Activated T-cell treated with anti-CD3 and anti-CD28 coated beads, Interleukin-2, amount 50 U/mL, for 4 hours (primary cell): ENCODE measurements at regions not wholly inside any gene's neighbourhood (a gene's known extent, or its start where the extent isn't known, plus 50 kb on each side); places are given as distances from the start of the nearest gene placed in this dataset.
"Not testable (repeated sequence)": the region's sequence is repeated elsewhere in the genome, so short reads cannot be mapped to it uniquely, and the experiment has no call there.

Source experiments
- ATAC-seq, 2 donors: fragments of 200-7000 bp; cut with Tn5 transposase; one replicate each; pipeline ENCODE4 v1.10.0; 2021
- DNase-seq: peaks from one replicate; pipeline ENCODE4 v3.0.0-alpha.2; 2020
- H3K27me3 Mint-ChIP-seq: one replicate; pipeline ENCODE4 v1.8.0; 2021; ENCODE audit warnings: low read depth, mixed read lengths
- H3K36me3 Mint-ChIP-seq: one replicate; pipeline ENCODE4 v1.8.0; 2022; ENCODE audit warnings: mixed read lengths; ENCODE audit not compliant: insufficient read depth
- H3K4me1 Mint-ChIP-seq: one replicate; pipeline ENCODE4 v1.8.0; 2021; ENCODE audit warnings: low read depth, mixed read lengths
- H3K4me3 Mint-ChIP-seq: one replicate; pipeline ENCODE4 v1.8.0; 2021; ENCODE audit warnings: mild to moderate bottlenecking, moderate library complexity, mixed read lengths
- H3K9me3 Mint-ChIP-seq: one replicate; pipeline ENCODE4 v1.8.0; 2021; ENCODE audit warnings: mixed read lengths

GRCh38 chr5:100682625-100683024 is 147.5 kb downstream of the FAM174A start:
- DNase-seq, result no peak

GRCh38 chr5:100683881-100684280 is 148.7 kb downstream of the FAM174A start:
- Mint-ChIP-seq H3K27me3 (no peaks in the 10 kb centered on the region), H3K4me1 (peaks cover 1% of the 10 kb centered on the region), H3K9me3 (peaks cover 32% of the 10 kb centered on the region), H3K4me3 (no peak overlapping the region), H3K36me3 (no peaks in the 10 kb centered on the region)
- no peak for DNase-seq
- ATAC-seq, result no peak

More at GRCh38 chr5:100682625-100683024, 147.5 kb downstream of the FAM174A start:
- no peak overlapping the region for H3K4me3 Mint-ChIP-seq
- H3K4me1 Mint-ChIP-seq, result peaks cover 1% of the 10 kb centered on the region
- ATAC-seq, result no peak
- H3K9me3 Mint-ChIP-seq, result peaks cover 32% of the 10 kb centered on the region
- H3K27me3 Mint-ChIP-seq, result no peaks in the 10 kb centered on the region
- no peaks in the 10 kb centered on the region for H3K36me3 Mint-ChIP-seq

GRCh38 chr5:100685122-100685521 is 149.9 kb downstream of the FAM174A start:
- H3K4me3 Mint-ChIP-seq, ATAC-seq, H3K4me1 Mint-ChIP-seq, H3K27me3 Mint-ChIP-seq, H3K36me3 Mint-ChIP-seq, DNase-seq: not testable (repeated sequence)
- H3K9me3 Mint-ChIP-seq, result peaks cover 24% of the 10 kb centered on the region

GRCh38 chr5:100688834-100689233 is 153.7 kb downstream of the FAM174A start:
- H3K36me3 Mint-ChIP-seq, H3K4me1 Mint-ChIP-seq, ATAC-seq, H3K9me3 Mint-ChIP-seq, DNase-seq, H3K4me3 Mint-ChIP-seq, H3K27me3 Mint-ChIP-seq: not testable (repeated sequence)

GRCh38 chr5:100690036-100690560 is 154.9 kb downstream of the FAM174A start:
- no peak for ATAC-seq
- H3K9me3 Mint-ChIP-seq, result no peaks in the 10 kb centered on the region
- H3K27me3 Mint-ChIP-seq, result peaks cover 3% of the 10 kb centered on the region
- no peaks in the 10 kb centered on the region for H3K36me3 Mint-ChIP-seq
- DNase-seq, result no peak
- no peak overlapping the region for H3K4me3 Mint-ChIP-seq
- H3K4me1 Mint-ChIP-seq, result no peaks in the 10 kb centered on the region

- no peak overlapping the region for H3K4me3 Mint-ChIP-seq
- no peaks in the 10 kb centered on the region for H3K36me3 Mint-ChIP-seq
- no peaks in the 10 kb centered on the region for H3K9me3 Mint-ChIP-seq
- H3K4me1 Mint-ChIP-seq, result peaks cover 2% of the 10 kb centered on the region
- H3K27me3 Mint-ChIP-seq, result peaks cover 3% of the 10 kb centered on the region
- DNase-seq, result no peak
- no peak for ATAC-seq
Measured at GRCh38 chr5:100691085-100691484, 155.9 kb downstream of the FAM174A start.

- Mint-ChIP-seq H3K9me3 (no peaks in the 10 kb centered on the region), H3K27me3 (peaks cover 3% of the 10 kb centered on the region), H3K4me1 (peaks cover 2% of the 10 kb centered on the region), H3K36me3 (no peaks in the 10 kb centered on the region), H3K4me3 (no peak overlapping the region)
- ATAC-seq (no peak), DNase-seq (no peak)
Measured at GRCh38 chr5:100691548-100691947, 156.4 kb downstream of the FAM174A start.

- no peak for ATAC-seq
- Mint-ChIP-seq H3K4me3 (no peak overlapping the region), H3K27me3 (peaks cover 3% of the 10 kb centered on the region), H3K36me3 (no peaks in the 10 kb centered on the region), H3K9me3 (no peaks in the 10 kb centered on the region), H3K4me1 (peaks cover 2% of the 10 kb centered on the region)
- DNase-seq, result no peak
Measured at GRCh38 chr5:100693481-100693880, 158.3 kb downstream of the FAM174A start.

- H3K9me3 Mint-ChIP-seq, result no peaks in the 10 kb centered on the region
- peaks cover 2% of the 10 kb centered on the region for H3K4me1 Mint-ChIP-seq
- DNase-seq, result no peak
- H3K27me3 Mint-ChIP-seq, result peaks cover 3% of the 10 kb centered on the region
- ATAC-seq, result no peak
- no peak overlapping the region for H3K4me3 Mint-ChIP-seq
- H3K36me3 Mint-ChIP-seq, result no peaks in the 10 kb centered on the region
Measured at GRCh38 chr5:100694100-100694499, 158.9 kb downstream of the FAM174A start.

GRCh38 chr5:100697970-100698369 is 162.8 kb downstream of the FAM174A start:
- ATAC-seq, result no peak
- DNase-seq, result no peak

GRCh38 chr5:100706776-100707175 is 171.6 kb downstream of the FAM174A start:
- Mint-ChIP-seq H3K9me3 (no peaks in the 10 kb centered on the region), H3K4me1 (peaks cover 3% of the 10 kb centered on the region), H3K27me3 (no peaks in the 10 kb centered on the region), H3K4me3 (no peak overlapping the region), H3K36me3 (no peaks in the 10 kb centered on the region)
- no peak for ATAC-seq
- DNase-seq, result no peak

More at GRCh38 chr5:100697970-100698369, 162.8 kb downstream of the FAM174A start:
- Mint-ChIP-seq H3K36me3 (no peaks in the 10 kb centered on the region), H3K4me3 (no peak overlapping the region), H3K27me3 (no peaks in the 10 kb centered on the region), H3K9me3 (no peaks in the 10 kb centered on the region), H3K4me1 (peaks cover 2% of the 10 kb centered on the region)

GRCh38 chr5:100708645-100709171 is 173.5 kb downstream of the FAM174A start:
- no peak for ATAC-seq

GRCh38 chr5:100709771-100710170 is 174.6 kb downstream of the FAM174A start:
- Mint-ChIP-seq H3K36me3 (no peaks in the 10 kb centered on the region), H3K4me1 (peaks cover 3% of the 10 kb centered on the region), H3K9me3 (no peaks in the 10 kb centered on the region)

More at GRCh38 chr5:100708645-100709171, 173.5 kb downstream of the FAM174A start:
- no peak overlapping the region for H3K4me3 Mint-ChIP-seq
- no peaks in the 10 kb centered on the region for H3K27me3 Mint-ChIP-seq
- no peaks in the 10 kb centered on the region for H3K9me3 Mint-ChIP-seq
- H3K36me3 Mint-ChIP-seq, result no peaks in the 10 kb centered on the region
- H3K4me1 Mint-ChIP-seq, result peaks cover 3% of the 10 kb centered on the region
- DNase-seq, result no peak

GRCh38 chr5:100714780-100715179 is 179.6 kb downstream of the FAM174A start:
- not testable (repeated sequence) for H3K4me3 Mint-ChIP-seq, H3K36me3 Mint-ChIP-seq, H3K4me1 Mint-ChIP-seq, DNase-seq, ATAC-seq, H3K27me3 Mint-ChIP-seq, H3K9me3 Mint-ChIP-seq

More at GRCh38 chr5:100709771-100710170, 174.6 kb downstream of the FAM174A start:
- DNase-seq (no peak), ATAC-seq (no peak)
- Mint-ChIP-seq H3K27me3 (no peaks in the 10 kb centered on the region), H3K4me3 (no peak overlapping the region)

GRCh38 chr5:100722657-100723056 is 180.4 kb downstream of the ST8SIA4 start:
- H3K36me3 Mint-ChIP-seq, result no peaks in the 10 kb centered on the region
- DNase-seq (no peak), ATAC-seq (no peak)
- no peaks in the 10 kb centered on the region for H3K9me3 Mint-ChIP-seq
- H3K27me3 Mint-ChIP-seq, result peaks cover 3% of the 10 kb centered on the region
- H3K4me1 Mint-ChIP-seq, result no peaks in the 10 kb centered on the region
- no peak overlapping the region for H3K4me3 Mint-ChIP-seq
